GM12873 (cell line): ENCODE measurements at regions not wholly inside any gene's neighbourhood (a gene's known extent, or its start where the extent isn't known, plus 50 kb on each side); places are given as distances from the start of the nearest gene placed in this dataset.

Source experiments
- TF ChIP-seq, protein P1 (sequence below): IDR thresholded peaks from 2 replicates; pipeline ENCODE4 v1.5.1; 2012; ENCODE audit warnings: low read depth, mild to moderate bottlenecking, moderate library complexity, low read length, control low read depth; ENCODE audit not compliant: insufficient read depth; ENCODE audit errors: missing control alignments

GRCh38 chr4:15162465-15163283, 160.4 kb downstream of the CPEB2 start:
- TF ChIP-seq, protein P1, sequence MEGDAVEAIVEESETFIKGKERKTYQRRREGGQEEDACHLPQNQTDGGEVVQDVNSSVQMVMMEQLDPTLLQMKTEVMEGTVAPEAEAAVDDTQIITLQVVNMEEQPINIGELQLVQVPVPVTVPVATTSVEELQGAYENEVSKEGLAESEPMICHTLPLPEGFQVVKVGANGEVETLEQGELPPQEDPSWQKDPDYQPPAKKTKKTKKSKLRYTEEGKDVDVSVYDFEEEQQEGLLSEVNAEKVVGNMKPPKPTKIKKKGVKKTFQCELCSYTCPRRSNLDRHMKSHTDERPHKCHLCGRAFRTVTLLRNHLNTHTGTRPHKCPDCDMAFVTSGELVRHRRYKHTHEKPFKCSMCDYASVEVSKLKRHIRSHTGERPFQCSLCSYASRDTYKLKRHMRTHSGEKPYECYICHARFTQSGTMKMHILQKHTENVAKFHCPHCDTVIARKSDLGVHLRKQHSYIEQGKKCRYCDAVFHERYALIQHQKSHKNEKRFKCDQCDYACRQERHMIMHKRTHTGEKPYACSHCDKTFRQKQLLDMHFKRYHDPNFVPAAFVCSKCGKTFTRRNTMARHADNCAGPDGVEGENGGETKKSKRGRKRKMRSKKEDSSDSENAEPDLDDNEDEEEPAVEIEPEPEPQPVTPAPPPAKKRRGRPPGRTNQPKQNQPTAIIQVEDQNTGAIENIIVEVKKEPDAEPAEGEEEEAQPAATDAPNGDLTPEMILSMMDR, result peak; percentile 32

- TF ChIP-seq, protein P1, result no peak
Observed at GRCh38 chr4:15163284-15163645, 161.0 kb downstream of the CPEB2 start.

GRCh38 chr4:15164571-15164970, 162.3 kb downstream of the CPEB2 start:
- TF ChIP-seq, protein P1, result no peak

DNA sequence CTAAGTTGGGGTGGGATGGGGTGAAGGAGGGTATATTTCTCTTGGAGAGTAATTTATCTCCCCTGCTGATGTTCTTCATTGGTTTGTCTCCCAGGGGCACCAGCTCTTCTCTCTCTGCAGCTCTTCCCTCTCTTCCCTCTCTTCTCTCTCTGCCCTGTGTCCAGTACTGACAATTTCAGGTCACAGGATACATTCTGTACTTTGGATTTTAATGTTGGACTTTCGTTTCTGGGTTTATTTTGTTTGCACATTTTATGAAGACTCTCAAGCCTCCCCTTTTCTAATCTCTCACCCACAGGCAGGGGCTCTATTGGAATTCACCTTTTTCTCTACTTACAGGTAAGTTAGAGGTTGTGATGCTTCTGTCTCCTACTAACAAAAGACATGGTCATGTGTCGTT, 165.5 kb downstream of the CPEB2 start:
- TF ChIP-seq, protein P1, result no peak

DNA sequence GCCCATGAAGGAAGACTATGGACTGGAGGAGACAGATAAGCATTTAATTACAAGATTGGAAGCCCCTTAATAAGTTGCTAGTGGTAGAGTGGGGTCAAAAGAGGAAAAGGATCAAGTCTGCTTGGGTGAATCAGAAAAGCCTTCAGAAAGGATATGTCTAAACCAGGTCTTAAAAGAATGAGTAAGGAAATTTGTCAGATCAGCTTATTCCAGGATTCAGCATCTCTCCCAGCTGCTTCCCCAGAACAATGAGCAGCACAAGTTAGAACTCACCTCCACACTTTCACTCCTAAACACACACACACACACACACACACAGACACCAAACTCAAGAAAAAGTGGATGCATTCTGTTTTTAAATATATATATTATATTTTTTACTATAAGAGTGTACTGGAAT, 166.5 kb downstream of the CPEB2 start:
- TF ChIP-seq, protein P1, result no peak

- TF ChIP-seq, protein P1, result no peak
Observed at GRCh38 chr4:15171725-15172124, 169.4 kb downstream of the CPEB2 start.

- TF ChIP-seq, protein P1, result no peak
Observed at GRCh38 chr4:15173251-15173650, 171.0 kb downstream of the CPEB2 start.
